NCI-H748 (cell line): ENCODE measurements at regions not wholly inside any gene's neighbourhood (a gene's known extent, or its start where the extent isn't known, plus 50 kb on each side); places are given as distances from the start of the nearest gene placed in this dataset.
A peak's percentile ranks its signal among the peaks of the same experiment; 100 is the strongest.

Source experiments
- DNase-seq: peaks from one replicate; lab custom pipeline; 2025; ENCODE audit not compliant: unreplicated experiment; lab: John Stamatoyannopoulos, UW

GRCh38 chr5:57857696-57858095 is 375.1 kb upstream of the ACTBL2 start:
- no peak for DNase-seq

GRCh38 chr5:57855831-57856230 is 373.2 kb upstream of the ACTBL2 start:
- no peak for DNase-seq

- no peak for DNase-seq
Observed at GRCh38 chr5:57853929-57854697, 371.5 kb upstream of the ACTBL2 start.

- no peak for DNase-seq
Observed at GRCh38 chr5:57850109-57850508, 367.5 kb upstream of the ACTBL2 start.

- DNase-seq, result no peak
Observed at GRCh38 chr5:57845025-57845424, 362.4 kb upstream of the ACTBL2 start.

GRCh38 chr5:57844410-57844809 is 361.8 kb upstream of the ACTBL2 start:
- DNase-seq, result peak; percentile 7

GRCh38 chr5:57843059-57843367 is 360.4 kb upstream of the ACTBL2 start:
- no peak for DNase-seq

- no peak for DNase-seq
Observed at GRCh38 chr5:57842364-57843058, 359.9 kb upstream of the ACTBL2 start.

GRCh38 chr5:57841676-57842363 is 359.2 kb upstream of the ACTBL2 start:
- DNase-seq, result no peak

GRCh38 chr5:57839437-57840079 is 356.9 kb upstream of the ACTBL2 start:
- no peak for DNase-seq

GRCh38 chr5:57839025-57839424 is 356.4 kb upstream of the ACTBL2 start:
- no peak for DNase-seq

- no peak for DNase-seq
Observed at GRCh38 chr5:57836921-57837320, 354.3 kb upstream of the ACTBL2 start.

GRCh38 chr5:57836331-57836730 is 353.7 kb upstream of the ACTBL2 start:
- DNase-seq, result no peak

GRCh38 chr5:57834829-57835608 is 352.4 kb upstream of the ACTBL2 start:
- peak; percentile 81 for DNase-seq

GRCh38 chr5:57833489-57833888 is 350.9 kb upstream of the ACTBL2 start:
- DNase-seq, result no peak

- no peak for DNase-seq
Observed at GRCh38 chr5:57832875-57833274, 350.3 kb upstream of the ACTBL2 start.

- no peak for DNase-seq
Observed at GRCh38 chr5:57831932-57832331, 349.3 kb upstream of the ACTBL2 start.

GRCh38 chr5:57831090-57831489 is 348.5 kb upstream of the ACTBL2 start:
- no peak for DNase-seq

- no peak for DNase-seq
Observed at GRCh38 chr5:57828221-57828620, 345.6 kb upstream of the ACTBL2 start.

GRCh38 chr5:57825031-57825686 is 342.5 kb upstream of the ACTBL2 start:
- no peak for DNase-seq
